ENCODE measurements at regions not wholly inside any gene's neighbourhood (a gene's known extent, or its start where the extent isn't known, plus 50 kb on each side); places are given as distances from the start of the nearest gene placed in this dataset.

- TF ChIP-seq PTBP1 (IDR thresholded peaks at IDR 0.05; ENCODE audit: low read depth, low read length) (no peak), MAFK (IDR thresholded peaks at IDR 0.05; ENCODE audit: low read length) (no peak), SIX5 (IDR thresholded peaks at IDR 0.05; ENCODE audit: borderline replicate concordance in 1 of 2, insufficient read depth in 1 of 2, low read depth in 1 of 2, low read length in 2 of 2) (no peak), ZNF511 (CRISPR knock-in tag; IDR thresholded peaks at IDR 0.05) (no peak), XRCC5 (IDR thresholded peaks at IDR 0.05; ENCODE audit: low read depth, low read length) (no peak), PHF20 (IDR thresholded peaks at IDR 0.05; ENCODE audit: partially characterized antibody) (no peak), PPARD (CRISPR knock-in tag; IDR thresholded peaks at IDR 0.05) (no peak), ZBTB2 (IDR thresholded peaks at IDR 0.05) (no peak), GATAD2A (IDR thresholded peaks at IDR 0.05) (no peak), REST (IDR thresholded peaks at IDR 0.05; ENCODE audit: borderline replicate concordance) (peak; percentile 79), REST (CRISPR knock-in tag; IDR thresholded peaks at IDR 0.05; ENCODE audit: low read depth) (no peak), ZFPM2 (CRISPR knock-in tag; IDR thresholded peaks at IDR 0.05) (no peak), ZNF263 (CRISPR knock-in tag; IDR thresholded peaks at IDR 0.05; ENCODE audit: borderline replicate concordance) (no peak), MLX (CRISPR knock-in tag; conservative IDR thresholded peaks at IDR 0.05) (no peak), SRSF3 (IDR thresholded peaks at IDR 0.05; ENCODE audit: insufficient read depth, low read length) (no peak)
Observed at GRCh38 chr1:116277840-116278540, 95.1 kb upstream of the ATP1A1 start (continued).

All from K562 (cell line).